Neural cell (in vitro differentiated cells): ENCODE measurements at regions not wholly inside any gene's neighbourhood (a gene's known extent, or its start where the extent isn't known, plus 50 kb on each side); places are given as distances from the start of the nearest gene placed in this dataset.

Experiments
- H2AFZ ChIP-seq: fragments of 200-600, 300-800 bp; sonication (generic), shearing (Covaris generic); 2 replicates; pipeline ENCODE4 v1.6.0; 2014; ENCODE audit warnings: low read depth, mild to moderate bottlenecking, antibody characterized with exemption, low read length, moderate library complexity
- H3F3A ChIP-seq: fragments of 200-600 bp; shearing (Covaris generic); 2 replicates; pipeline ENCODE4 v1.6.1; 2016; ENCODE audit warnings: mild to moderate bottlenecking, moderate library complexity, mixed read lengths, antibody characterized with exemption, low read length; ENCODE audit not compliant: insufficient read depth, poor library complexity, severe bottlenecking
- H3K27ac ChIP-seq: fragments of 200-600, 300-800 bp; sonication (generic), shearing (Covaris generic); 2 replicates; pipeline ENCODE4 v1.5.1; 2014; ENCODE audit warnings: mild to moderate bottlenecking, low read length, moderate library complexity
- H3K27me3 ChIP-seq: fragments of 300-800, 200-600 bp; sonication (generic), shearing (Covaris generic); 2 replicates; pipeline ENCODE4 v1.6.0; 2014; ENCODE audit warnings: mild to moderate bottlenecking, low read depth, low read length, moderate library complexity; ENCODE audit not compliant: insufficient read depth
- H3K36me3 ChIP-seq: fragments of 300-800, 200-600 bp; sonication (generic), shearing (Covaris generic); 2 replicates; pipeline ENCODE4 v1.5.1; 2014; ENCODE audit warnings: mild to moderate bottlenecking, antibody characterized with exemption, low read length, moderate library complexity; ENCODE audit not compliant: insufficient read depth
- H3K4me2 ChIP-seq: fragments of 300-800, 200-600 bp; sonication (generic), shearing (Covaris generic); 2 replicates; pipeline ENCODE4 v1.6.0; 2014; ENCODE audit warnings: mild to moderate bottlenecking, low read length
- H3K4me3 ChIP-seq: fragments of 300-800, 200-600 bp; sonication (generic), shearing (Covaris generic); 2 replicates; pipeline ENCODE4 v1.5.1; 2014; ENCODE audit warnings: mild to moderate bottlenecking, low read length, moderate library complexity
- H3K79me2 ChIP-seq: fragments of 200-600 bp; shearing (Covaris generic); replicated peaks from 2 replicates; pipeline ENCODE4 v1.6.0; 2014; ENCODE audit warnings: mild to moderate bottlenecking, low read length, moderate library complexity; ENCODE audit not compliant: insufficient read depth
- H3K9ac ChIP-seq: fragments of 300-800, 200-600 bp; sonication (generic), shearing (Covaris generic); 2 replicates; pipeline ENCODE4 v1.6.1; 2016; ENCODE audit warnings: mild to moderate bottlenecking, low read length, mixed read lengths
- H3K9me2 ChIP-seq: fragments of 200-600 bp; shearing (Covaris generic); 2 replicates; pipeline ENCODE4 v1.6.1; 2016; ENCODE audit warnings: mild to moderate bottlenecking, low read length, mixed read lengths; ENCODE audit not compliant: insufficient read depth
- H3K9me3 ChIP-seq: fragments of 200-600, 300-800 bp; sonication (generic), shearing (Covaris generic); 2 replicates; pipeline ENCODE4 v1.6.1; 2016; ENCODE audit warnings: mild to moderate bottlenecking, mixed run types, low read length, moderate library complexity, mixed read lengths
- H4K20me1 ChIP-seq: fragments of 200-600 bp; shearing (Covaris generic); 2 replicates; pipeline ENCODE4 v1.6.1; 2016; ENCODE audit warnings: mild to moderate bottlenecking, mixed run types; ENCODE audit not compliant: insufficient read depth
- CTCF ChIP-seq: fragments of 450-650 bp; IDR thresholded peaks from 2 replicates; pipeline ENCODE4 v1.5.1; 2014; ENCODE audit warnings: antibody characterized with exemption, mild to moderate bottlenecking, moderate library complexity; ENCODE audit not compliant: poor library complexity, severe bottlenecking
- EP300 ChIP-seq: fragments of 450-650 bp; conservative IDR thresholded peaks from 2 replicates; pipeline ENCODE4 v1.6.1; 2014; ENCODE audit warnings: antibody characterized with exemption, mild to moderate bottlenecking, moderate library complexity; ENCODE audit not compliant: poor library complexity, severe bottlenecking
- EZH2 ChIP-seq: fragments of 200-600, 300-800 bp; shearing (Covaris generic), sonication (generic); IDR thresholded peaks from 2 replicates; pipeline ENCODE4 v1.6.1; 2014; ENCODE audit warnings: antibody characterized with exemption, low read length, borderline replicate concordance, mild to moderate bottlenecking; ENCODE audit not compliant: insufficient read depth, poor library complexity, severe bottlenecking
- MXI1 ChIP-seq: fragments of 450-650 bp; conservative IDR thresholded peaks from 2 replicates; pipeline ENCODE4 v1.6.1; 2014; ENCODE audit warnings: antibody characterized with exemption, mild to moderate bottlenecking; ENCODE audit not compliant: poor library complexity, severe bottlenecking
- POLR2AphosphoS5 ChIP-seq: IDR thresholded peaks from 2 replicates; pipeline ENCODE4 v1.6.1; 2012
- RAD21 ChIP-seq: fragments of 450-650 bp; conservative IDR thresholded peaks from 2 replicates; pipeline ENCODE4 v1.6.1; 2014; ENCODE audit warnings: antibody characterized with exemption, mild to moderate bottlenecking, moderate library complexity
- REST ChIP-seq: IDR thresholded peaks from 2 replicates; pipeline ENCODE4 v1.6.1; 2012; ENCODE audit warnings: borderline replicate concordance
- SMC3 ChIP-seq: fragments of 450-650 bp; conservative IDR thresholded peaks from 2 replicates; pipeline ENCODE4 v1.6.1; 2014; ENCODE audit warnings: antibody characterized with exemption, mild to moderate bottlenecking, moderate library complexity; ENCODE audit not compliant: poor library complexity
- TAF1 ChIP-seq: IDR thresholded peaks from 2 replicates; pipeline ENCODE4 v1.6.1; 2012; ENCODE audit warnings: low read depth

- no peaks in the 10 kb centered on the region for H3K79me2 ChIP-seq
- no peak overlapping the region for H3K9ac ChIP-seq
- H3K27me3 ChIP-seq, result no peaks in the 10 kb centered on the region
- H3K27ac ChIP-seq, result no peak overlapping the region
- H2AFZ ChIP-seq, result no peak overlapping the region
- no peaks in the 10 kb centered on the region for H3K36me3 ChIP-seq
- H4K20me1 ChIP-seq, result no peaks in the 10 kb centered on the region
- H3K9me3 ChIP-seq, result no peaks in the 10 kb centered on the region
- no peak overlapping the region for H3K4me2 ChIP-seq
- no peak for TF ChIP-seq RAD21
- no peak for TF ChIP-seq MXI1
- TF ChIP-seq SMC3, result no peak
- TF ChIP-seq TAF1, result no peak
- TF ChIP-seq CTCF, result no peak
- TF ChIP-seq EZH2, result no peak
- no peak for TF ChIP-seq EP300
- TF ChIP-seq POLR2AphosphoS5, result no peak
- no peak for TF ChIP-seq REST
- no peaks in the 10 kb centered on the region for H3F3A ChIP-seq
- no peaks in the 10 kb centered on the region for H3K9me2 ChIP-seq
- H3K4me3 ChIP-seq, result no peak overlapping the region
Measured at GRCh38 chr16:65660390-65660789, 538.5 kb upstream of the CDH11 start.

DNA sequence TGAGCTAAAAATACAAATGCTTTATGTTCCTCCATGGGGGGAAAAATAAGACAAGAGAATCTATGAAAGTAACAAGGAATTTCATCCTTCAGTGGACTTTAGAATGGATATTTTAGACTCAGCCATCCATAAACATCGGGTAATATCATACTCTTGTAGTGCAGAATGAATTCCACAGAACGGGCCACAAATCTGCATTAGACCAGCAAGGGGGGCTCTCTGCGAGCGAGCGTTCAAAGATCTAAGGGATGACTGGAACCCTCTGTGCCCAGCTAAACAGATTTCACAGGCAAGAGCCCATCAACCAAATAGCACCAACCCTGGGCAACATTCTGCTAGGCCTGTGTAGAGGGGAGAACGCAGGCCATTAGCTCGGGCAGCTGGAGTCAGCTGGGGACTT lies 537.9 kb upstream of the CDH11 start:
- H3K36me3 ChIP-seq, result no peaks in the 10 kb centered on the region
- H3K9me3 ChIP-seq, result no peaks in the 10 kb centered on the region
- H3K79me2 ChIP-seq, result no peaks in the 10 kb centered on the region
- H3K4me2 ChIP-seq, result no peak overlapping the region
- no peak overlapping the region for H2AFZ ChIP-seq
- H3K27ac ChIP-seq, result no peak overlapping the region
- no peaks in the 10 kb centered on the region for H3F3A ChIP-seq
- no peaks in the 10 kb centered on the region for H3K27me3 ChIP-seq
- H3K4me3 ChIP-seq, result no peak overlapping the region
- H3K9ac ChIP-seq, result no peak overlapping the region
- H3K9me2 ChIP-seq, result no peaks in the 10 kb centered on the region
- H4K20me1 ChIP-seq, result no peaks in the 10 kb centered on the region
- TF ChIP-seq EZH2 (no peak), RAD21 (no peak)

GRCh38 chr16:65658787-65659220 lies 536.9 kb upstream of the CDH11 start:
- H3K9ac ChIP-seq, result no peak overlapping the region
- no peaks in the 10 kb centered on the region for H3K36me3 ChIP-seq
- no peaks in the 10 kb centered on the region for H3K79me2 ChIP-seq
- H3K4me2 ChIP-seq, result no peak overlapping the region
- TF ChIP-seq EZH2, result no peak
- no peak for TF ChIP-seq POLR2AphosphoS5
- TF ChIP-seq CTCF, result no peak
- no peak for TF ChIP-seq SMC3
- TF ChIP-seq REST, result no peak
- TF ChIP-seq EP300, result no peak
- no peak for TF ChIP-seq RAD21
- no peak for TF ChIP-seq TAF1
- TF ChIP-seq MXI1, result no peak
- no peaks in the 10 kb centered on the region for H3K27me3 ChIP-seq
- no peaks in the 10 kb centered on the region for H4K20me1 ChIP-seq
- H3K9me2 ChIP-seq, result no peaks in the 10 kb centered on the region
- no peaks in the 10 kb centered on the region for H3K9me3 ChIP-seq
- H3K4me3 ChIP-seq, result no peak overlapping the region
- H3K27ac ChIP-seq, result no peak overlapping the region
- H2AFZ ChIP-seq, result no peak overlapping the region
- H3F3A ChIP-seq, result no peaks in the 10 kb centered on the region
